HepG2 (cell line): ENCODE measurements at regions not wholly inside any gene's neighbourhood (a gene's known extent, or its start where the extent isn't known, plus 50 kb on each side); places are given as distances from the start of the nearest gene placed in this dataset.

ENCODE experiments used
- ATAC-seq: fragments of 200-7000 bp; cut with Tn5 transposase; 3 replicates; pipeline ENCODE4 v1.9.1; 2020; ENCODE audit warnings: mild to moderate bottlenecking, moderate library complexity
- BruUV-seq: library from RNA; stranded (reverse); fragments of 400-500 nt; replicated peaks from 2 replicates; lab custom pipeline; 2021; lab: Mats Ljungman, UMichigan
- CTCF ChIA-PET: fragments of 300-600 bp; formaldehyde crosslinking; extraction: SDS; loops from one replicate; lab custom pipeline; 2021; ENCODE audit warnings: low total read pairs, inconsistent platforms, low intra/inter-chr PET ratio; lab: Yijun Ruan, JAX
- POLR2A ChIA-PET: fragments of 350-600 bp; sonication (Branson Sonifier 250); formaldehyde crosslinking; loops from one replicate; lab custom pipeline; 2020; ENCODE audit warnings: antibody characterized with exemption, inconsistent platforms; lab: Yijun Ruan, JAX
- DNase-seq: peaks from one replicate; pipeline ENCODE4 v3.0.0-alpha.2; 2015; ENCODE audit warnings: low spot score
- FAIRE-seq: peaks from 3 replicates; lab custom pipeline; 2011; peaks lifted over from hg19 to GRCh38; lab: Jason Lieb, UNC
- H2AFZ ChIP-seq: one replicate; pipeline ENCODE4 v1.6.1; 2011; ENCODE audit warnings: low read length, inconsistent platforms
- H3K27ac ChIP-seq: fragments of 300-600 bp; 3 replicates; pipeline ENCODE4 v1.8.0; 2011; ENCODE audit warnings: mixed run types, mild to moderate bottlenecking, mixed read lengths, low read length, inconsistent platforms; ENCODE audit not compliant: insufficient read depth; ENCODE audit errors: extremely low read length
- H3K27me3 ChIP-seq, 2 experiments: fragments of 200-600 bp in 1 of 2; 2 replicates in 1 of 2; 3 replicates in 1 of 2; pipeline versions ENCODE4 v1.6.0 to v1.8.0; 2011; ENCODE audit warnings: low read length in 2 of 2, mild to moderate bottlenecking in 2 of 2, moderate library complexity in 2 of 2, inconsistent platforms in 1 of 2; ENCODE audit not compliant: insufficient read depth in 2 of 2, control insufficient read depth in 1 of 2
- H3K36me3 ChIP-seq, 2 experiments: fragments of 200-600 bp in 1 of 2; replicated peaks in 1 of 2; 2 replicates in 1 of 2; 3 replicates in 1 of 2; pipeline versions ENCODE4 v1.5.1 to v1.8.0; 2011; ENCODE audit warnings: low read length in 2 of 2, inconsistent platforms in 1 of 2; ENCODE audit not compliant: insufficient read depth in 2 of 2, control insufficient read depth in 1 of 2
- H3K4me1 ChIP-seq: 2 replicates; pipeline ENCODE4 v1.5.1; 2012; ENCODE audit warnings: low read length, inconsistent platforms; ENCODE audit not compliant: insufficient read depth
- H3K4me2 ChIP-seq: 2 replicates; pipeline ENCODE4 v1.6.0; 2011; ENCODE audit warnings: low read depth, low read length, inconsistent platforms
- H3K4me3 ChIP-seq, 3 experiments: fragments of 200-600 bp in 1 of 3; sonication (generic), shearing (Covaris generic) in 1 of 3; replicated peaks in 1 of 3; 2 replicates each; pipeline ENCODE4 v1.5.1; 2011 to 2016; ENCODE audit warnings: low read length in 3 of 3, inconsistent platforms in 2 of 3, low read depth in 2 of 3, mild to moderate bottlenecking in 2 of 3, control low read depth in 1 of 3, mixed read lengths in 1 of 3; ENCODE audit not compliant: insufficient read depth in 1 of 3
- H3K79me2 ChIP-seq: one replicate; pipeline ENCODE4 v1.6.1; 2011; ENCODE audit warnings: low read length, inconsistent platforms; ENCODE audit not compliant: insufficient read depth
- H3K9ac ChIP-seq: 2 replicates; pipeline ENCODE4 v1.6.0; 2011; ENCODE audit warnings: mild to moderate bottlenecking, low read depth, low read length, inconsistent platforms; ENCODE audit not compliant: insufficient read depth
- H3K9me3 ChIP-seq: 2 replicates; pipeline ENCODE4 v1.5.1; 2012; ENCODE audit warnings: mild to moderate bottlenecking, low read length
- H4K20me1 ChIP-seq: 2 replicates; pipeline ENCODE4 v1.6.0; 2011; ENCODE audit warnings: inconsistent platforms, mild to moderate bottlenecking, low read length, moderate library complexity; ENCODE audit not compliant: insufficient read depth
- HDAC1 ChIP-seq: sonication (generic); formaldehyde crosslinking; IDR thresholded peaks from 2 replicates; pipeline ENCODE4 v1.5.1; 2020; ENCODE audit warnings: mild to moderate bottlenecking, missing genetic modification reagents
- HES4 ChIP-seq: sonication (generic); formaldehyde crosslinking; IDR thresholded peaks from 2 replicates; pipeline ENCODE4 v1.9.0; 2021; ENCODE audit warnings: mild to moderate bottlenecking, missing genetic modification reagents, borderline replicate concordance
- HINFP ChIP-seq: sonication (generic); formaldehyde crosslinking; IDR thresholded peaks from 2 replicates; pipeline ENCODE4 v1.4.0; 2020; ENCODE audit warnings: low read depth, mild to moderate bottlenecking, missing genetic modification reagents
- HNF4G ChIP-seq, 2 experiments: sonication (generic) in 1 of 2; formaldehyde crosslinking in 1 of 2; IDR thresholded peaks; 2 replicates each; pipeline versions ENCODE4 v1.4.0 to v1.6.1; 2011 to 2020; ENCODE audit warnings: borderline replicate concordance in 2 of 2, low read depth in 2 of 2, mild to moderate bottlenecking in 2 of 2, low read length in 1 of 2, missing genetic modification reagents in 1 of 2, moderate library complexity in 1 of 2
- PAWR ChIP-seq: sonication (generic); formaldehyde crosslinking; IDR thresholded peaks from 2 replicates; pipeline ENCODE4 v1.4.0; 2020; ENCODE audit warnings: missing genetic modification reagents, mild to moderate bottlenecking, borderline replicate concordance
- PCBP1 ChIP-seq: fragments of 200-400 bp; formaldehyde crosslinking; IDR thresholded peaks from 2 replicates; pipeline ENCODE4 v1.6.1; 2017; ENCODE audit warnings: mild to moderate bottlenecking, low read depth, low read length, borderline replicate concordance
- STAG1 ChIP-seq: sonication (generic); formaldehyde crosslinking; IDR thresholded peaks from 2 replicates; pipeline ENCODE4 v1.4.0; 2020; ENCODE audit warnings: missing genetic modification reagents
- U2AF2 ChIP-seq: fragments of 200-400 bp; formaldehyde crosslinking; IDR thresholded peaks from 2 replicates; pipeline ENCODE4 v1.6.1; 2017; ENCODE audit warnings: low read depth, mild to moderate bottlenecking, low read length
- ZKSCAN8 ChIP-seq: IDR thresholded peaks from 2 replicates; pipeline ENCODE4 v1.6.1; 2016; ENCODE audit warnings: borderline replicate concordance, missing genetic modification reagents, missing compliant biosample characterization
- ZNF180 ChIP-seq: sonication (generic); formaldehyde crosslinking; IDR thresholded peaks from 2 replicates; pipeline ENCODE4 v1.4.0; 2020; ENCODE audit warnings: low read depth, missing genetic modification reagents, borderline replicate concordance
- ZNF414 ChIP-seq: sonication (generic); formaldehyde crosslinking; IDR thresholded peaks from 2 replicates; pipeline ENCODE4 v1.5.0; 2020; ENCODE audit warnings: missing genetic modification reagents
- ZNF431 ChIP-seq: sonication (generic); formaldehyde crosslinking; IDR thresholded peaks from 2 replicates; pipeline ENCODE4 v1.9.0; 2022; ENCODE audit warnings: missing genetic modification reagents, low read depth, mild to moderate bottlenecking, borderline replicate concordance
- ZSCAN25 ChIP-seq: sonication (generic); formaldehyde crosslinking; IDR thresholded peaks from 2 replicates; pipeline ENCODE4 v1.8.0; 2022; ENCODE audit warnings: mild to moderate bottlenecking, missing genetic modification reagents
- WGBS: methylation state at CpG from one replicate; pipeline ENCODE4 v1.1.6; 2017; ENCODE audit warnings: low lambda C conversion rate; 5-methylcytosine and 5-hydroxymethylcytosine counted together
- in situ Hi-C: cut with HindIII; loops from 2 replicates; pipeline ENCODE4 v1.10.0; 2017; ENCODE audit warnings: low pct_unique_long_range_greater_than_20kb; ENCODE audit not compliant: extremely low pct_ligation_motif_present
- intact Hi-C: fragments of 100-400 bp; cut with micrococcal nuclease; formaldehyde crosslinking; loops from one replicate; pipeline ENCODE4 v1.10.0; 2022; ENCODE audit not compliant: unreplicated experiment
- TF ChIP-seq, protein P1 (sequence below): fragments of 450-650 bp; IDR thresholded peaks from 2 replicates; pipeline ENCODE4 v1.6.1; 2017

GRCh38 chr10:108374991-108375390 lies 1210.5 kb upstream of the SORCS1 start:
- in situ Hi-C loops: no loop called here
- BruUV-seq: no TSS peak
- Histone ChIP-seq H3K79me2 (no peaks in the 10 kb centered on the region), H3K9me3 (peaks cover 88% of the 10 kb centered on the region), H4K20me1 (no peaks in the 10 kb centered on the region), H3K4me2 (no peak overlapping the region), H3K36me3 (no peaks in the 10 kb centered on the region), H2AFZ (no peak overlapping the region), H3K27me3 (no peaks in the 10 kb centered on the region), H3K4me3 (no peak overlapping the region), H3K9ac (no peak overlapping the region), H3K4me1 (no peaks in the 10 kb centered on the region), H3K27ac (no peak overlapping the region)
- no peak for ATAC-seq
- TF ChIP-seq ZNF431: no peak
- WGBS: 0% methylated on average over 1 of the region's 1 CpG
- no peak for FAIRE-seq
- DNase-seq: no peak
- intact Hi-C loops: no loop called here
- ChIA-PET POLR2A (no interaction called here), CTCF (no interaction called here)

GRCh38 chr10:108365541-108365940 lies 1201.0 kb upstream of the SORCS1 start:
- Histone ChIP-seq H3K4me1 (no peaks in the 10 kb centered on the region), H3K9me3 (peaks cover 82% of the 10 kb centered on the region), H3K79me2 (no peaks in the 10 kb centered on the region), H3K9ac (no peak overlapping the region), H3K27ac (no peak overlapping the region), H3K4me2 (no peak overlapping the region), H3K4me3 (no peak overlapping the region), H3K36me3 (no peaks in the 10 kb centered on the region), H4K20me1 (no peaks in the 10 kb centered on the region), H2AFZ (no peak overlapping the region), H3K27me3 (no peaks in the 10 kb centered on the region)
- no TSS peak for BruUV-seq
- CTCF ChIA-PET: no interaction called here
- TF ChIP-seq U2AF2 (no peak), HINFP (CRISPR knock-in tag) (no peak), ZNF414 (CRISPR knock-in tag) (no peak), PAWR (CRISPR knock-in tag) (no peak), PCBP1 (no peak), ZSCAN25 (CRISPR knock-in tag) (no peak), HDAC1 (CRISPR knock-in tag) (no peak), STAG1 (no peak), ZNF180 (CRISPR knock-in tag) (no peak), ZKSCAN8 (CRISPR knock-in tag) (no peak), HNF4G (IDR thresholded peaks at IDR 0.05; ENCODE audit: borderline replicate concordance, low read depth, low read length) (no peak), HNF4G (CRISPR knock-in tag; IDR thresholded peaks at IDR 0.05; ENCODE audit: borderline replicate concordance, low read depth) (no peak), HES4 (CRISPR knock-in tag) (no peak)
- TF ChIP-seq, protein P1, sequence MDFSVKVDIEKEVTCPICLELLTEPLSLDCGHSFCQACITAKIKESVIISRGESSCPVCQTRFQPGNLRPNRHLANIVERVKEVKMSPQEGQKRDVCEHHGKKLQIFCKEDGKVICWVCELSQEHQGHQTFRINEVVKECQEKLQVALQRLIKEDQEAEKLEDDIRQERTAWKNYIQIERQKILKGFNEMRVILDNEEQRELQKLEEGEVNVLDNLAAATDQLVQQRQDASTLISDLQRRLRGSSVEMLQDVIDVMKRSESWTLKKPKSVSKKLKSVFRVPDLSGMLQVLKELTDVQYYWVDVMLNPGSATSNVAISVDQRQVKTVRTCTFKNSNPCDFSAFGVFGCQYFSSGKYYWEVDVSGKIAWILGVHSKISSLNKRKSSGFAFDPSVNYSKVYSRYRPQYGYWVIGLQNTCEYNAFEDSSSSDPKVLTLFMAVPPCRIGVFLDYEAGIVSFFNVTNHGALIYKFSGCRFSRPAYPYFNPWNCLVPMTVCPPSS: no peak
- FAIRE-seq (no peak), ATAC-seq (no peak), DNase-seq (no peak)
- intact Hi-C loops (no loop called here), in situ Hi-C loops (no loop called here)
- POLR2A ChIA-PET: no interaction called here
